Esophagus muscularis mucosa (tissue), 4 donors: ENCODE measurements at regions not wholly inside any gene's neighbourhood (a gene's known extent, or its start where the extent isn't known, plus 50 kb on each side); places are given as distances from the start of the nearest gene placed in this dataset.

Experiments
- DNase-seq: peaks from one replicate; pipeline ENCODE4 v3.0.0-alpha.2; 2017; ENCODE audit errors: extremely low spot score
- H3K27ac ChIP-seq, 4 donors: fragments of 200-600 bp; sonication (generic); replicated peaks in 1 of 4; 1 replicate in 3 of 4; 2 replicates in 1 of 4; pipeline ENCODE4 v1.5.1; 2016 to 2019; ENCODE audit warnings: mild to moderate bottlenecking in 1 of 4
- H3K27me3 ChIP-seq, 4 donors: fragments of 200-600 bp; sonication (generic); one replicate each; pipeline versions ENCODE4 v1.5.1 to v1.6.0; 2016 to 2019
- H3K36me3 ChIP-seq, 4 donors: fragments of 200-600 bp; sonication (generic); one replicate each; pipeline ENCODE4 v1.5.1; 2016 to 2019
- H3K4me1 ChIP-seq, 4 donors: fragments of 200-600 bp; sonication (generic); one replicate each; pipeline ENCODE4 v1.5.1; 2016 to 2019
- H3K4me3 ChIP-seq, 4 donors: fragments of 200-600 bp; sonication (generic); 1 replicate in 2 of 4; 2 replicates in 2 of 4; pipeline ENCODE4 v1.5.1; 2016 to 2019; ENCODE audit warnings: mild to moderate bottlenecking in 4 of 4, moderate library complexity in 1 of 4
- H3K9me3 ChIP-seq, 4 donors: fragments of 200-600 bp; sonication (generic); 1 replicate in 3 of 4; 2 replicates in 1 of 4; pipeline ENCODE4 v1.5.1; 2016 to 2019
- CTCF ChIP-seq, 3 experiments: fragments of 200-600 bp in 2 of 3; fragments of 450-650 bp in 1 of 3; sonication (generic) in 2 of 3; IDR thresholded peaks; one replicate each; pipeline ENCODE4 v1.5.1; 2017 to 2019; ENCODE audit warnings: antibody characterized with exemption in 3 of 3, mild to moderate bottlenecking in 2 of 3, moderate library complexity in 1 of 3
- EP300 ChIP-seq: sonication (generic); formaldehyde crosslinking; IDR thresholded peaks from one replicate; pipeline ENCODE4 v1.6.1; 2017; ENCODE audit warnings: antibody characterized with exemption
- POLR2A ChIP-seq: fragments of 450-650 bp; IDR thresholded peaks from one replicate; pipeline ENCODE4 v1.6.1; 2017; ENCODE audit warnings: antibody characterized with exemption, moderate library complexity, mild to moderate bottlenecking, low read depth
- POLR2AphosphoS5 ChIP-seq, 2 donors: sonication (generic); formaldehyde crosslinking; IDR thresholded peaks; one replicate each; pipeline ENCODE4 v1.6.1; 2017; ENCODE audit warnings: antibody characterized with exemption in 2 of 2
- whole genome bisulfite sequencing: methylation state at CpG from one replicate; pipeline ENCODE4 v1.1.5; 2018; 5-methylcytosine and 5-hydroxymethylcytosine counted together
- intact Hi-C: fragments of 100-400 bp; cut with DNase I; formaldehyde crosslinking; loops from one replicate; pipeline ENCODE4 v1.15.1; 2023

GRCh38 chr2:180291552-180292421 lies 284.7 kb upstream of the CWC22 start:
- no peak overlapping the region for H3K27ac ChIP-seq
- DNase-seq = no peak
- H3K27me3 ChIP-seq = no peaks in the 10 kb centered on the region
- no peak overlapping the region for H3K4me3 ChIP-seq
- WGBS = 74% methylated on average over 6 of the region's 6 CpGs
- no peaks in the 10 kb centered on the region for H3K36me3 ChIP-seq
- intact Hi-C loops = no loop called here
- TF ChIP-seq EP300 (no peak), POLR2AphosphoS5 (IDR thresholded peaks at IDR 0.05) (no peak), CTCF (IDR thresholded peaks at IDR 0.05) (no peak), POLR2A (no peak)
- H3K9me3 ChIP-seq = no peaks in the 10 kb centered on the region
- H3K4me1 ChIP-seq = peaks cover 0 to 7% (median 4%) of the 10 kb centered on the region in 4 donors

- no peak for TF ChIP-seq CTCF (IDR thresholded peaks at IDR 0.05)
- peaks cover 0 to 7% (median 4%) of the 10 kb centered on the region in 4 donors for H3K4me1 ChIP-seq
- no peak overlapping the region for H3K4me3 ChIP-seq
- intact Hi-C loops = no loop called here
- H3K9me3 ChIP-seq = no peaks in the 10 kb centered on the region
- no peaks in the 10 kb centered on the region for H3K27me3 ChIP-seq
- no peaks in the 10 kb centered on the region for H3K36me3 ChIP-seq
- 35% methylated on average over 2 of the region's 2 CpGs for WGBS
- H3K27ac ChIP-seq = no peak overlapping the region
- DNase-seq = no peak
Measured at GRCh38 chr2:180291060-180291459, 284.0 kb upstream of the CWC22 start.

- no peak for TF ChIP-seq POLR2AphosphoS5 (IDR thresholded peaks at IDR 0.05)
- TF ChIP-seq CTCF (IDR thresholded peaks at IDR 0.05) = no peak
- no peak for TF ChIP-seq POLR2A
- TF ChIP-seq EP300 = no peak
- no peak for DNase-seq
- H3K27ac ChIP-seq = no peak overlapping the region
- no peaks in the 10 kb centered on the region for H3K36me3 ChIP-seq
- intact Hi-C loops = no loop called here
- H3K4me1 ChIP-seq = peaks cover 0 to 7% (median 4%) of the 10 kb centered on the region in 4 donors
- no peaks in the 10 kb centered on the region for H3K9me3 ChIP-seq
- no peak overlapping the region for H3K4me3 ChIP-seq
- WGBS = 89% methylated on average over 4 of the region's 4 CpGs
- H3K27me3 ChIP-seq = no peaks in the 10 kb centered on the region
Measured at GRCh38 chr2:180289627-180290026, 282.5 kb upstream of the CWC22 start.

- no peaks in the 10 kb centered on the region for H3K4me1 ChIP-seq
- no peak overlapping the region for H3K4me3 ChIP-seq
- no peak for TF ChIP-seq CTCF (IDR thresholded peaks at IDR 0.05)
- TF ChIP-seq POLR2A = no peak
- no peak for TF ChIP-seq EP300
- TF ChIP-seq POLR2AphosphoS5 (IDR thresholded peaks at IDR 0.05) = no peak
- no peaks in the 10 kb centered on the region for H3K9me3 ChIP-seq
- H3K27ac ChIP-seq = no peak overlapping the region
- 65% methylated on average over 1 of the region's 1 CpG for WGBS
- intact Hi-C loops = no loop called here
- no peaks in the 10 kb centered on the region for H3K27me3 ChIP-seq
- H3K36me3 ChIP-seq = no peaks in the 10 kb centered on the region
- no peak for DNase-seq
Measured at GRCh38 chr2:180279581-180279980, 272.5 kb upstream of the CWC22 start.

GRCh38 chr2:180276733-180277132 lies 269.6 kb upstream of the CWC22 start:
- H3K36me3 ChIP-seq = no peaks in the 10 kb centered on the region
- no peak overlapping the region for H3K27ac ChIP-seq
- peaks cover 0 to 5% (median 1%) of the 10 kb centered on the region in 4 donors for H3K9me3 ChIP-seq
- DNase-seq = no peak
- H3K4me1 ChIP-seq = no peaks in the 10 kb centered on the region
- WGBS = 79% methylated on average over 2 of the region's 2 CpGs
- no peak overlapping the region for H3K4me3 ChIP-seq
- no peak for TF ChIP-seq CTCF (IDR thresholded peaks at IDR 0.05)
- TF ChIP-seq POLR2A = no peak
- no peak for TF ChIP-seq EP300
- no peak for TF ChIP-seq POLR2AphosphoS5 (IDR thresholded peaks at IDR 0.05)
- intact Hi-C loops = no loop called here
- H3K27me3 ChIP-seq = no peaks in the 10 kb centered on the region
